Tongue (tissue), 1 donor: ENCODE measurements at regions not wholly inside any gene's neighbourhood (a gene's known extent, or its start where the extent isn't known, plus 50 kb on each side); places are given as distances from the start of the nearest gene placed in this dataset.

Experiments
- DNase-seq: peaks from one replicate; pipeline ENCODE4 v3.0.0-alpha.2; 2015

- DNase-seq = no peak
Measured at GRCh38 chr1:62988867-62989266, 204.9 kb downstream of the ATG4C start.

GRCh38 chr1:62989497-62989896 is 205.6 kb downstream of the ATG4C start:
- DNase-seq = no peak

GRCh38 chr1:62991152-62991551 is 207.2 kb downstream of the ATG4C start:
- no peak for DNase-seq

- DNase-seq = no peak
Measured at GRCh38 chr1:62993844-62994243, 209.9 kb downstream of the ATG4C start.

- DNase-seq = no peak
Measured at GRCh38 chr1:62995173-62995572, 211.2 kb downstream of the ATG4C start.

GRCh38 chr1:62997884-62998283 is 214.0 kb downstream of the ATG4C start:
- DNase-seq = no peak

GRCh38 chr1:62998845-62999649 is 215.1 kb downstream of the ATG4C start:
- DNase-seq = no peak

GRCh38 chr1:63000508-63000907 is 216.6 kb downstream of the ATG4C start:
- no peak for DNase-seq

- DNase-seq = no peak
Measured at GRCh38 chr1:63004868-63005267, 220.9 kb downstream of the ATG4C start.

GRCh38 chr1:63005812-63006211 is 221.9 kb downstream of the ATG4C start:
- no peak for DNase-seq

- DNase-seq = no peak
Measured at GRCh38 chr1:63009421-63009820, 225.5 kb downstream of the ATG4C start.

GRCh38 chr1:63010913-63011660 is 227.2 kb downstream of the ATG4C start:
- DNase-seq = peak; percentile 31

- peak; percentile 7 for DNase-seq
Measured at GRCh38 chr1:63012339-63012738, 228.4 kb downstream of the ATG4C start.

- no peak for DNase-seq
Measured at GRCh38 chr1:63014267-63014666, 230.3 kb downstream of the ATG4C start.

GRCh38 chr1:63022319-63022718 is 238.4 kb downstream of the ATG4C start:
- no peak for DNase-seq

GRCh38 chr1:63023171-63023570 is 239.2 kb downstream of the ATG4C start:
- no peak for DNase-seq

GRCh38 chr1:63023637-63024036 is 239.7 kb downstream of the ATG4C start:
- DNase-seq = no peak

- no peak for DNase-seq
Measured at GRCh38 chr1:63024132-63024531, 240.2 kb downstream of the ATG4C start.

- DNase-seq = no peak
Measured at GRCh38 chr1:63027176-63027575, 243.2 kb downstream of the ATG4C start.

GRCh38 chr1:63032171-63032570 is 248.2 kb downstream of the ATG4C start:
- no peak for DNase-seq

- DNase-seq = no peak
Measured at GRCh38 chr1:63033211-63033610, 249.3 kb downstream of the ATG4C start.

GRCh38 chr1:63034256-63034655 is 250.3 kb downstream of the ATG4C start:
- DNase-seq = no peak

GRCh38 chr1:63038586-63038985 is 254.7 kb downstream of the ATG4C start:
- no peak for DNase-seq

GRCh38 chr1:63041660-63042059 is 257.7 kb downstream of the ATG4C start:
- DNase-seq = no peak
